ENCODE measurements at regions not wholly inside any gene's neighbourhood (a gene's known extent, or its start where the extent isn't known, plus 50 kb on each side); places are given as distances from the start of the nearest gene placed in this dataset.

- TF ChIP-seq CTCF (IDR thresholded peaks at IDR 0.05; ENCODE audit: low read depth, low read length), result no peak
- no peak for TF ChIP-seq EZH2phosphoT487 (IDR thresholded peaks at IDR 0.05; ENCODE audit: low read depth)
These were observed 359.4 kb downstream of the HINT1 start for GRCh38 chr5:130805648-130806047.
